Stimulated activated naive CD8-positive, alpha-beta T cell treated with anti-CD3 and anti-CD28 coated beads, Interleukin-15, amount 100 ng/mL, for 72 hours (primary cell): ENCODE measurements at regions not wholly inside any gene's neighbourhood (a gene's known extent, or its start where the extent isn't known, plus 50 kb on each side); places are given as distances from the start of the nearest gene placed in this dataset.

Source experiments
- ATAC-seq: fragments of 150-1000 bp; cut with Tn5 transposase; 2 replicates; pipeline ENCODE4 v1.10.0; 2021; ENCODE audit warnings: mild to moderate bottlenecking, moderate library complexity
- DNase-seq, 2 donors: peaks; one replicate each; pipeline ENCODE4 v3.0.0; 2021 to 2022
- H3K27ac Mint-ChIP-seq, 2 donors: one replicate each; pipeline ENCODE4 v1.8.0; 2022; ENCODE audit warnings: mild to moderate bottlenecking in 2 of 2, mixed read lengths in 2 of 2, moderate library complexity in 2 of 2
- H3K27me3 Mint-ChIP-seq: one replicate; pipeline ENCODE4 v1.8.0; 2022; ENCODE audit warnings: mixed read lengths
- H3K4me1 Mint-ChIP-seq: one replicate; pipeline ENCODE4 v1.8.0; 2022; ENCODE audit warnings: mild to moderate bottlenecking, mixed read lengths
- H3K4me3 Mint-ChIP-seq, 2 donors: one replicate each; pipeline ENCODE4 v1.8.0; 2022; ENCODE audit warnings: mild to moderate bottlenecking in 2 of 2, mixed read lengths in 2 of 2, moderate library complexity in 1 of 2
- H3K9me3 Mint-ChIP-seq, 2 donors: one replicate each; pipeline ENCODE4 v1.8.0; 2022; ENCODE audit warnings: mixed read lengths in 2 of 2

DNA sequence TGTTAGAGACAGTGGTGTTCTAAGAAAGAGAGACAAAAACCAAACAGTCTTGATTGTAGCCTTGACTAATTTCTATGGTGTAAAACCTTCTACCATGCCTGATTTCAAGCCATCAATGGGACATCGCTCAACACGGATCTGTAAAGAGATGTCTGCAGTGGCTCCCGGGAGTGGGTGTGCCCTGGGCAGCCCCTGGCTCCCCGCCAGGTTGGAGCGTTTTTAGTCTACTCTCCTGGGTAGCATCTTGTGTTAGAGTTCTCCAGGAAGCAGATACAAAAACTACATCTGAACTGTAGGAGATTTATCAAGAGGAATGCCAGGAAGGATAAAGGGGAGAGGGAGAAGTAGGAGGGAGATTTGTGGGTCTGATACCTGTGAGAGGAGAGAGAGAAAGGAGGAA lies 1212.9 kb downstream of the BCL11B start:
- Mint-ChIP-seq H3K27ac (no peak overlapping the region), H3K27me3 (no peaks in the 10 kb centered on the region), H3K4me1 (no peaks in the 10 kb centered on the region)

DNA sequence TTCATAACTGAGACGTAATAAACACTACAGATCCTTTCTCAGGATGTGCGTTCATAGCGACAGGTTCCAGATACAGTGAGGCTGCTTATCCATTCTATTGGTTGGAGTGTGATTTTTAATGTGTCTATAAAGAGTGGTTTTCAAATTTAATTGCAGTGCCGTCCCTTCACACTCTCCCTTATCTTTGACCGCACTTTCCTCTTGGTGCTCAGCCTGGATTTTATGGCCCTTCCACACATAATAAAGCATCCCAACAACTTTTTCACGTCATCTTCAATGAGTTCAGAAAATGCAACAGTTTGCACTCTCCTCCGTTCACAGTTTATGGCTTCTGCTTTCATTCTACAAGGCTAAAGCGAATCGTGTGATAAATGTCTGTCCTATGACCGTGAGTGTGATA lies 1209.9 kb downstream of the BCL11B start:
- no peak overlapping the region for H3K27ac Mint-ChIP-seq
- H3K27me3 Mint-ChIP-seq = no peaks in the 10 kb centered on the region
- peaks cover 4 to 14% of the 10 kb centered on the region in 2 donors for H3K9me3 Mint-ChIP-seq
- ATAC-seq (no peak), DNase-seq (no peak)
- H3K4me3 Mint-ChIP-seq = no peak overlapping the region
- H3K4me1 Mint-ChIP-seq = no peaks in the 10 kb centered on the region

More for the DNA sequence above, 1212.9 kb downstream of the BCL11B start:
- ATAC-seq (no peak), DNase-seq (no peak)
- Mint-ChIP-seq H3K4me3 (no peak overlapping the region), H3K9me3 (peaks cover 1 to 7% of the 10 kb centered on the region in 2 donors)

DNA sequence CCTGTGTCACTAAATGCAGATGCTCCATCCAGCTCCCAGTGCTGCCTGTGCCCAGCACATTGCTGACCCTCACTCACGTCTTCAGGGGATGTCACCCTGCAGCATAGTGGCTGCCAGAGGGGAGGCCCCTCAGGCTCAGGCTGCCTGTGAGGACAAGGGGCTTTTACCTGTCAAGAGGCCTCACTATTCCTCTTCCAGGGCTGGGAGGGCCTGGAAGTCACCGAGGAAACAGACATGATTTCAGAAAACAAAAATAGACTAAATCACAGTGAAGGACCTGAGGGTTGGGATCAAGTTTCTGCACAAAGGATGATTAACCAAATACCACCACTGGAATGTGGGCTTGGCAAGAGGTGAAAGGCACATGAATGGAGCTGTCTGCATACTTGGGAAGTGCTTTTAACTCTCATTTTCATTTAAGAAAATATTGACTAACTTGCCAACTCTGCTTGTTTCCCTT lies 1202.3 kb downstream of the BCL11B start:
- no peak overlapping the region for H3K27ac Mint-ChIP-seq
- no peak for DNase-seq
- H3K4me1 Mint-ChIP-seq = no peaks in the 10 kb centered on the region
- H3K27me3 Mint-ChIP-seq = no peaks in the 10 kb centered on the region
- H3K4me3 Mint-ChIP-seq = no peak overlapping the region
- H3K9me3 Mint-ChIP-seq = peaks cover under 1 to 5% of the 10 kb centered on the region in 2 donors
- ATAC-seq = no peak

GRCh38 chr14:98070536-98070935 lies 1201.5 kb downstream of the BCL11B start:
- ATAC-seq = no peak

DNA sequence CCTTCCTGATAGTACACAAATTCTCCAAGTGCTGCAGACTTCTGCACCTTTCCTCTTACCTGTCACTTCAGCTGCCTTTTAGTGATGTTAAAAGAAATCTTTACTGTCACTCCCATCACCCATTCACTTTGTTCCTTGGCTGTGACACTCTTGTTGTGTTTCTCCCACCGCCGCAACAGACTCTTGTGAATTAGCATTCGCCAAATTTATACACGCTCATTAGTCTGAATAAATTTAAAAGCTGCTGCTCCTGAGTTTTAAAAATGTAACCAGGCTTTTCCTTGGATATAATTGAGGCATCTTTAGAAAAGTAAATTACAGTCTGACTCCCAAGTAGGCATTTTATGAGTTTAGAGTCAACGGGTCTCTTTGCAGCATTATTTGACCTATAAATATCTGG lies 1197.9 kb downstream of the BCL11B start:
- H3K27ac Mint-ChIP-seq = no peak overlapping the region
- no peak overlapping the region for H3K4me3 Mint-ChIP-seq
- H3K27me3 Mint-ChIP-seq = no peaks in the 10 kb centered on the region
- no peaks in the 10 kb centered on the region for H3K4me1 Mint-ChIP-seq
- no peak for ATAC-seq
- no peak for DNase-seq
- peaks cover 0 to 5% of the 10 kb centered on the region in 2 donors for H3K9me3 Mint-ChIP-seq

More at GRCh38 chr14:98070536-98070935, 1201.5 kb downstream of the BCL11B start:
- Mint-ChIP-seq H3K4me3 (no peak overlapping the region), H3K27ac (no peak overlapping the region), H3K27me3 (no peaks in the 10 kb centered on the region), H3K4me1 (no peaks in the 10 kb centered on the region), H3K9me3 (peaks cover 0 to 5% of the 10 kb centered on the region in 2 donors)
- DNase-seq = no peak

DNA sequence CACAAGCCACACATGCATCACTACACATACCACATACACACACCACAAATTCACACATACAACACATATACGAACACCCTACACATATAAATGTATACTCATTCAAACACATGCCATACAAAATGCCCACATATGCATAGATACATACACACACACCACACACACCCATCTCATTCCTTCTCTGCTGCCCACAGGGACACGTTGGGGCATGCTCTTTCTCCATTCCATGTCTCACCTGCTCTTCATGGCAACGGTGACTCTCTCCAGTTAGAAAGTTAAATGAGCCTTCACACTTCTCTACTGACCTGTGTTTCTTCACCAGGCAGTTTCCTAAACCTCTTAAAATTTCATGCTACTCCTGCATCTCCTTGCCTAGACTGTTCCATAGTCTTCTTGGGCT lies 1194.8 kb downstream of the BCL11B start:
- ATAC-seq = no peak
- no peak overlapping the region for H3K4me3 Mint-ChIP-seq
- H3K4me1 Mint-ChIP-seq = peaks cover 8% of the 10 kb centered on the region
- no peaks in the 10 kb centered on the region for H3K27me3 Mint-ChIP-seq
- H3K27ac Mint-ChIP-seq = no peak overlapping the region
- H3K9me3 Mint-ChIP-seq = peaks cover 0 to 4% of the 10 kb centered on the region in 2 donors
- no peak for DNase-seq

DNA sequence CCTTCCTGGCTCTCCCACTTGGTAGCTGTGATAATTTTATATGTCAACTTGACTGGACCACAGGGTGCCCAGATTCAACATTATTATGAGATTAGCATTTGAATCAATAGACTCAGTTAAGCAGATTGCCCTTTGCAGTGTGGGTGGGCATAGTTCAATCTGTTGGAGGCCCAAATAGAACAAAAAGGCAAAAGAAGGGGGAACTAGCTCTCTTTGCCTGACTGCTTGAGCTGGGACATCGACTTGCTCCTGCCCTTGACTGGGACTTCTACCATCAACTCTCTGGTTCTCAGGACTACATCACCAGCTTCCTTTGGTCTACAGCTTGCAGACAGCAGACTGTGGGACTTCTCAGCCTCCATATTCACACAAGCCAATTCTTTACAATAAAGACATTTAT lies 1189.2 kb downstream of the BCL11B start:
- H3K4me3 Mint-ChIP-seq = no peak overlapping the region
- no peaks in the 10 kb centered on the region for H3K27me3 Mint-ChIP-seq
- peaks cover 8% of the 10 kb centered on the region for H3K4me1 Mint-ChIP-seq
- ATAC-seq (no peak), DNase-seq (no peak)
- H3K27ac Mint-ChIP-seq = no peak overlapping the region
- H3K9me3 Mint-ChIP-seq = peaks cover 0 to 13% of the 10 kb centered on the region in 2 donors

- Mint-ChIP-seq H3K9me3 (peaks cover 0 to 13% of the 10 kb centered on the region in 2 donors), H3K27me3 (no peaks in the 10 kb centered on the region), H3K4me1 (no peaks in the 10 kb centered on the region), H3K27ac (no peak overlapping the region), H3K4me3 (no peak overlapping the region)
- ATAC-seq (no peak), DNase-seq (no peak)
Observed at GRCh38 chr14:98085751-98086150, 1186.2 kb downstream of the BCL11B start.

GRCh38 chr14:98093111-98093510 lies 1178.9 kb downstream of the BCL11B start:
- Mint-ChIP-seq H3K4me1 (peaks cover 12% of the 10 kb centered on the region), H3K9me3 (peaks cover 12% of the 10 kb centered on the region in 2 donors), H3K27ac (no peak overlapping the region), H3K4me3 (no peak overlapping the region), H3K27me3 (no peaks in the 10 kb centered on the region)
- ATAC-seq (no peak), DNase-seq (no peak)

DNA sequence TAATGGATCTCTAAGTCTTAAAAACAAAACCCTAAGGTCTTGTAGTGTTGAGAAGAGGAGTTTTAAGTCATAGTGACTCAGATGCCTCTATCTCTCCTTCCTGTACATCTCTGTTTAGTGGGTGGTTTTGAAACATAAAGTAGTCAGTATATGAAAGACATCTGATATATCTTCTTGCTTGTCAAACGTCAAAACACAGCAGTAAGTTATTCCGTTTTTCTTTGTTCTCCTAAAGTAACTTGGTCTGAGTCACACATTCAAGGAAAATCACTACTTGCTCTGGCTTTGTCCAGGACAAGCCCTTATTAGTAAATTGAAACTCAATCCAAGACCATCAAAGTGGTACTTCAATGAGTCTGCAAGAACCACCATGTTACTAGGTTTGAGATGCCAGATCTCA lies 1172.5 kb downstream of the BCL11B start:
- peak; percentile 88 for ATAC-seq
- Mint-ChIP-seq H3K4me3 (peak overlapping the region; percentile 18 to 44), H3K27me3 (no peaks in the 10 kb centered on the region), H3K4me1 (peaks cover 47% of the 10 kb centered on the region), H3K27ac (peak overlapping the region; percentile 20 to 88), H3K9me3 (peaks cover 14 to 26% of the 10 kb centered on the region in 2 donors)
- no peak for DNase-seq

GRCh38 chr14:98101323-98101722 lies 1170.7 kb downstream of the BCL11B start:
- no peak for DNase-seq
- H3K27ac Mint-ChIP-seq = peak overlapping the region in 1 of 2 donors; percentile 34
- peak; percentile 35 for ATAC-seq
- H3K27me3 Mint-ChIP-seq = no peaks in the 10 kb centered on the region
- peaks cover 45% of the 10 kb centered on the region for H3K4me1 Mint-ChIP-seq
- peaks cover 13 to 23% of the 10 kb centered on the region in 2 donors for H3K9me3 Mint-ChIP-seq
- H3K4me3 Mint-ChIP-seq = no peak overlapping the region

GRCh38 chr14:98103705-98104104 lies 1168.3 kb downstream of the BCL11B start:
- Mint-ChIP-seq H3K4me3 (no peak overlapping the region), H3K4me1 (peaks cover 40% of the 10 kb centered on the region), H3K27me3 (no peaks in the 10 kb centered on the region), H3K9me3 (peaks cover 13 to 18% of the 10 kb centered on the region in 2 donors), H3K27ac (no peak overlapping the region)
- ATAC-seq = peak; percentile 81
- DNase-seq = peak; percentile 16 to 43

- no peaks in the 10 kb centered on the region for H3K27me3 Mint-ChIP-seq
- no peak overlapping the region for H3K4me3 Mint-ChIP-seq
- peaks cover 34% of the 10 kb centered on the region for H3K4me1 Mint-ChIP-seq
- DNase-seq (no peak), ATAC-seq (no peak)
- no peak overlapping the region for H3K27ac Mint-ChIP-seq
- H3K9me3 Mint-ChIP-seq = no peaks in the 10 kb centered on the region
Observed at GRCh38 chr14:98109326-98109725, 1162.7 kb downstream of the BCL11B start.

- H3K27me3 Mint-ChIP-seq = no peaks in the 10 kb centered on the region
- H3K9me3 Mint-ChIP-seq = no peaks in the 10 kb centered on the region
- ATAC-seq = no peak
- H3K4me3 Mint-ChIP-seq = no peak overlapping the region
- no peak overlapping the region for H3K27ac Mint-ChIP-seq
- H3K4me1 Mint-ChIP-seq = peaks cover 41% of the 10 kb centered on the region
- DNase-seq = no peak
Observed at GRCh38 chr14:98112194-98112780, 1159.7 kb downstream of the BCL11B start.

DNA sequence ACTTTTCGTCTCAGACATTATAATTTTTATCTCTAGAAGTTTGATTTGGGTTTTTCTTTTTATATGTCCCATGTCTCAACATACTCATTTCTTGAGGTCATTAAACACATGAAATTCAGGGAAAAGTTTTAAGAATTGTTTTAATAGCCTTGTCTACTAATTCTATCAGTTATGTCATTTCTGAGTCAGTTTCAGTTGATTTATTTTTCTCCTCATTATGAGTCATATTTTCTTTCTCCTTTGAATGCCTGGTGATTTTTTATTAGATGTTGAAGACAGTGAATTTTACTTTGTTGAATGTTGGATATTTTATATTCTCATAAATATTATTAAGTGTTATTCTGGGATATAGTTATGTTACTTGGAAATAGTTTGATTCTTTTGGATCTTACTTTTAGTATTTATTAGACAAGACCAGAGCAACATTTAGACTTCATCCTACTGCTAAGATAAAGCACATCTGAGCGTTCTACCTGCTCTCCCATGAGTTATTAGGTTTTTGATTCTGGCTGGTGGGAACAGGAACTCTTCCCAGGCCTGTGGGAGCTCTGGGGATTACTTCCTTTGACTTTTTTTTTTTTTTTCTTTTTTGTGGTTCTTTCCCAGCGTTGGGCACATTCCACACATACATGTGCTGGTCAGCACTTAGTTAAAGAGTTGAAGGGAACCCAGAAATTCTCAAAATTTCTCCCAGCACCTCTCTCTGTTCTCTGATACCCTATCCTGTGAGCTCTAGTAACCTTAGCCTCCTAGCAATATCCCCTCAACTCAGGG lies 1157.7 kb downstream of the BCL11B start:
- peaks cover 41% of the 10 kb centered on the region for H3K4me1 Mint-ChIP-seq
- peak overlapping the region; percentile 28 to 91 for H3K27ac Mint-ChIP-seq
- peak overlapping the region; percentile 56 to 63 for H3K4me3 Mint-ChIP-seq
- H3K9me3 Mint-ChIP-seq = no peaks in the 10 kb centered on the region
- no peak for ATAC-seq
- DNase-seq = no peak
- H3K27me3 Mint-ChIP-seq = no peaks in the 10 kb centered on the region

DNA sequence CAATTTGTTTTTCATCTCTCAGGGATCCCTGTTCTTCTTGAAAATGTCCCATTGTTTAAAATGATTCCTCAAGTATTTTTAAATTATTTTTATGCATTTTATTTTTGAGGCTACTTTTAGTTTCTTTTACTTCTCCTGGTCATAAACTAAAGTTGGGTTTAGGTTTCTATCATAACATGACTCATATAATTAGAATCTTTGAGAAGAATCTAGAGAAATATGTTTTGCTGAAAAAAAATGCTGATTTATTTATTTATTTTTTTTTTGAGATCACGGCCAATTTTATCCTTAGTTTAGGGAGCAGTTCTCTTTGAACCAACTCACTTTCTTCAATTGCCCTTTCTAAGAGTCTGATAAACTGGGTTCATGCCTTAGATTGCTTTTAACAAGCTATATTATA lies 1157.1 kb downstream of the BCL11B start:
- H3K27ac Mint-ChIP-seq = peak overlapping the region; percentile 27 to 91
- DNase-seq = no peak

More for the DNA sequence above, 1157.1 kb downstream of the BCL11B start:
- Mint-ChIP-seq H3K4me1 (peaks cover 39% of the 10 kb centered on the region), H3K9me3 (no peaks in the 10 kb centered on the region), H3K27me3 (no peaks in the 10 kb centered on the region), H3K4me3 (peak overlapping the region; percentile 56 to 63)
- no peak for ATAC-seq
